AG10803 (cell line): ENCODE measurements at regions not wholly inside any gene's neighbourhood (a gene's known extent, or its start where the extent isn't known, plus 50 kb on each side); places are given as distances from the start of the nearest gene placed in this dataset.

ENCODE experiments used
- DNase-seq: peaks from one replicate; pipeline ENCODE4 v3.0.0; 2010; ENCODE audit warnings: low read depth
- H3K4me3 ChIP-seq: 2 replicates; pipeline ENCODE4 v1.5.1; 2011; ENCODE audit warnings: mild to moderate bottlenecking, low read length, control low read depth
- CTCF ChIP-seq: conservative IDR thresholded peaks from 2 replicates; pipeline ENCODE4 v1.5.1; 2011; ENCODE audit warnings: mild to moderate bottlenecking, low read length, control low read depth, inconsistent platforms

GRCh38 chr9:135255033-135255840 lies 167.8 kb downstream of the OLFM1 start:
- DNase-seq: no peak
- no peak overlapping the region for H3K4me3 ChIP-seq
- no peak for TF ChIP-seq CTCF

- no peak overlapping the region for H3K4me3 ChIP-seq
- TF ChIP-seq CTCF: no peak
- no peak for DNase-seq
These were observed 168.5 kb downstream of the OLFM1 start for GRCh38 chr9:135255841-135256580.

- no peak for DNase-seq
- no peak for TF ChIP-seq CTCF
- H3K4me3 ChIP-seq: no peak overlapping the region
These were observed 169.3 kb downstream of the OLFM1 start for GRCh38 chr9:135256581-135257354.

DNA sequence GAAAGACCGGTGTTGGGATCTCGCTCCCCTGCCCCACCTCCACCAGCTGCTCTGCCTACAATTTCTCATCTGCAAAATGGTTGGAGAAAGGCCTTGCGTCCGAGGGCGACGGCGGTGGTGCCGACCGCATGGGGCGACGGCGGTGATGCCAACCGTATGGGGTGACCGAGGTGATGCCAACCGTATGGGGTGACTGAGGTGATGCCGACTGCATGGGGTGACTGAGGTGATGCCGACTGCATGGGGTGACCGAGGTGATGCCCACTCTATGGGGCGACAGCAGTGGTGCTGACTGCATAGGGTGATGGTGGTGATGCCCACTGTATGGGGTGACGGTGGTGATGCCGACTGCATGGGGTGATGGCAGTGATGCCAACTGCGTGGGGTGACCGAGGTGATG lies 171.0 kb downstream of the OLFM1 start:
- H3K4me3 ChIP-seq: no peak overlapping the region
- DNase-seq: no peak
- no peak for TF ChIP-seq CTCF

- DNase-seq: no peak
- no peak overlapping the region for H3K4me3 ChIP-seq
- TF ChIP-seq CTCF: no peak
These were observed 171.8 kb downstream of the OLFM1 start for GRCh38 chr9:135259273-135259672.

- no peak overlapping the region for H3K4me3 ChIP-seq
- TF ChIP-seq CTCF: no peak
- no peak for DNase-seq
These were observed 173.0 kb downstream of the OLFM1 start for GRCh38 chr9:135260221-135261180.
